ENCODE measurements at regions not wholly inside any gene's neighbourhood (a gene's known extent, or its start where the extent isn't known, plus 50 kb on each side); places are given as distances from the start of the nearest gene placed in this dataset.

DNA sequence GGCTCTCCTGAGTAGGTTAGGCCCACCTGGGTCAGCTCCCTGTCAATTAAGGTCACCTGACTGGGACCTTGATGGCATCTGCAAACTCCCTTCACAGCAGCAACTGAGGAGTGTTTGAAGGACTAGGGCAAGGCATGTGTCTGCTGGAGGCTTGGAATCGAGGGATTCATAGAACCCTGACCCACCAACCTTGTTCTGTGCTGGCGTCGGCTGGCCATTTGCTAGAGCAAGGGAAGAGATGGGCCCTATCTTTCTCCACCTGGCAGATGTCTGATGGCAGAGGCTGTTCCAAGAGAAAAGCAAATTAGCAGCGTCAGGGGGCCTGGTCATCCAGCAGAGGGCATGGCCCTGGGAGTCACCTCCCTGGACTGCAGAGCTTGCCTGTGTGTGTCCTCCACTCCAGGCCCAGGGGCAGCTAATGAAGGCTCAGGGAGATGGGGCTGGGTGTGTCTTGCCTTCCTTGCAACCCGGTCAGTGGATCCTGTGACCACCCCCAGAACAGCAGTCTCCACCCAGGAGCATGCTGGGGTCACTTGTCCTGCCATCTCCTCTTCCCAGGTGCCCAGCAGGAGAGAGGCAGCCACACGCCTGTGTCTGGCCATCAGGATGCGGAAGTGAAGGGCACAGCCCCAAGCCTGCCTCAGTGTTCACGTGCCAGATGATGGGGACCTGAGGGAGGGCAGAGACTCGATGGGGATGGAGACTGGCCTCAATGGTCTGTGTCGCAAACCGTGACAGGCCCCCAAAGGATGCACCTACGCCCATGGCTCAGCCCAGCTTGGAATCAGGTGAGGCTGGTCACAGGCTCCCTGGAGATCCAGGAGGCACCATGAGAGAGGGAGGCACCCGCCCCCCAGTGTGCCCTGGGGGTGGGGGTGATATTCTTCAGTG, 53.9 kb downstream of the BARX1 start:
- no peak for DNase-seq (ENCODE audit: low read depth)

DNA sequence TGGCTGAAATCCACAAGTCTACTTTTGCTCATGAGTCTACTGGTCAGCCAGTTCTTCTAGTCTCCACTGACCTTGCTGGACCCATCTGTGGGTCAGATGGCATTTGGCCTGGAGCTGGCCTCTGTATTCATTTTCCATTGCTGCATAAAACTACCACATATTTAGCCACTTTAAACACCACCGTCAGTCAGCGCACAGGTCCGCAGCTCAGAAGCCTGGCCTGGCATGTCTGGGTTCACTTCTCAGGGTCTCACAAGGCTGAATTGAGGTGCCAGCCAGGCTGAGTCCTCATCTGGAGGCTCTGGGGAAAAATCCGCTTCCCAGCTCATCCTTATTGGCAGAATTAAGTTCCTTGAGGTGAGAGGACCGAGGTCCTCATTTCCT, 54.7 kb downstream of the BARX1 start:
- no peak for DNase-seq (ENCODE audit: low read depth)

DNA sequence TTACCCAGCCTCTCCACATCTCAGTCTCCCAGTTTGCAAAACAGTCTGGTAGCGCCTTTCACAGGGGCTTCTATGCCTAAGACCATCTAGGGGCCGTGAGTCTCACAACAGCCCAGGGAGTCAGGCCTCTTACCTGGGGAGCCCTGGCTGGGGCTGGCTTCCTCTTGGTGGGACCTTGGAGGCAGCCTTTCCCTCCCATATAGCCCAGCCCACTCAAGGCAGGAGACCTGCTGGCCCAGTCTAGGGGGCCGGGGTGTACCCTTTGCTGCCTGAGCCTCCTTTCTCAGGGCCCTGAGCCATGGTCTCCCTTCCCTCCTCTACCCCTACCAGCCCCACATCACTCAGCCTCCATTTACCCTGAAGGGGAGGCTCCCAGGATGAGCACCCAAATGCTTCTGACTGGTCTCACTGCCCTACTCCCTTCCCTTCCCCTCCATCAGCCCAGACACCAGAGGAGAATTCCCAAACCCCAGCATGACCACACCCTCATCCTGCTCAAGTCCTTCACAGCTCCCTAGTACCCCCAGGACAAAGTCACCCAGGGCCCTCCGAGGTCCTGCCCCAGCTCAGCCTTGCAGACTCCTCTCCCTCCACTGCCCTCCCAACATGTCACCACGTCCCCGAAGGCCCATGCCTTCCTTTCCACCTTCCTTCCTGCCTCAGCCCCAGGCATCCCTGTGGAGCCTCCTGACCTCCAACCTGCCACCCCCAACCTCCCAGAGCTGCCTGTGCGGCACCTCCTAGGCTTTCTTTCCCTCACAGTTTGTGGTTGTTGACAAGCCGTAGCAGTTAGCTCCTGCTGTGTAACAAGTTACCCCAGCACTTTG, 55.3 kb downstream of the BARX1 start:
- DNase-seq (ENCODE audit: low read depth): no peak

DNA sequence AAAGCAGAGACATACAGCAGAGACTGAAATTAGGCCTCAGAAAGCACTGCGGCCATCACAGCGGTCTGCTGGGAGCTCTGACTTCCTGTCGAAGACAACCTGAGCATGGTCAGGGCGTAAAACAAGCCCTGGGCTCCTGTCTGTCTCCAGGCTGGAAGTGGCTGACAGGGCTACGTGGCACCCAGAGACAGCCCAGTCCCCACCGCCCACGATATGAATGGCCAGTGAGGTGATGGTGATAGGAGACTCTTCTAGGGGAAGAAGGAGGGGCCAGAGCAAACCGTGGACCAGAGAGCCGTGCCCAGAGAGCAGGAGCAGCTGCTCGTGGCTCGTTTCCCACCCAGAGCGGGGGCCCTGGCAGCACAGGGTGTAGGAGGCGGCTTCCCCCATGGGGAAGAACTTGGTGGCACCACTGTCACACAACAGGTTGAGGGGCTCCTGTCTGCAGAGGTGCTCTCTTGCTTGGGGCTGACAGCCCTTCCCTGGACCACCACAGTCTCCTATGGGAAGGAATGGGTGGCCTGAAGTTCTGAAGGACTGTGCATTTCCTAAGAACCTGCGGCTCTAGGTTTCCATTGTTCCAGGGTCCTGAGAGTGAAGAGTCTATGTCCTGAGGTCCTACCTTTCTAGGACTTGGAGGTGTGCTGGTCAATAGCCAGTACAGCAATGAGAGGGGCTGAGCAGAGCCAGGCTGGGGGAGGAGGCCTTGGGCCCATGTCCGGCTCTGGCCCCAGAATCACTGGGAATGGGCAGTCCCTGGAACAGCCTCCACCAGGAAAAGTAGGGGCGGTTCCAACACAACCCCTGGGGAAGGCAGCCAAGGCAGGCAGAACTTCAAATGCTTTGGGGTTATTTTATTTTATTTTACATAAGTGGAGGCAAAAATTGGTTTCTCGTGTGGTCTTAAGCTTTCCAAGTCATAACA, 56.4 kb downstream of the BARX1 start:
- DNase-seq (ENCODE audit: low read depth): no peak

DNA sequence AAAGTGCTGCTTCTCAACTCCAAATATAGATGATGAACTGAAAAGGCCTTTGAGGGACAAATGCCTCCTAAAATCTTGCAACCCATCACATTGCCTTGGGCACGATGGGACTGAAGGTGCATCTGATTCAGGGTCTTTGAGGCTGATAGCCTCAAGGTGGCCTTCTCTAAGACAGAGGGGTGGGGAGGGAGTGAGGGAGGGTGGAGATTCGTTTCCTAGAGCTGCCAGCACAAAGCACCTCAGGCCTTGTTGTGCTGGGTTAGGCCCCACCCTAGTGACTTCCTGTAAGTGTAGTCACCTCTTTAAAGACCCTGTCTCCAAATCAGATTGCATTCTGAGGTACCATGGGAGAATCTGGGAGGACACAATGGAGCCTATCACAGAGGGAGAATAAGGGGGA, 57.1 kb downstream of the BARX1 start:
- no peak for DNase-seq (ENCODE audit: low read depth)

DNA sequence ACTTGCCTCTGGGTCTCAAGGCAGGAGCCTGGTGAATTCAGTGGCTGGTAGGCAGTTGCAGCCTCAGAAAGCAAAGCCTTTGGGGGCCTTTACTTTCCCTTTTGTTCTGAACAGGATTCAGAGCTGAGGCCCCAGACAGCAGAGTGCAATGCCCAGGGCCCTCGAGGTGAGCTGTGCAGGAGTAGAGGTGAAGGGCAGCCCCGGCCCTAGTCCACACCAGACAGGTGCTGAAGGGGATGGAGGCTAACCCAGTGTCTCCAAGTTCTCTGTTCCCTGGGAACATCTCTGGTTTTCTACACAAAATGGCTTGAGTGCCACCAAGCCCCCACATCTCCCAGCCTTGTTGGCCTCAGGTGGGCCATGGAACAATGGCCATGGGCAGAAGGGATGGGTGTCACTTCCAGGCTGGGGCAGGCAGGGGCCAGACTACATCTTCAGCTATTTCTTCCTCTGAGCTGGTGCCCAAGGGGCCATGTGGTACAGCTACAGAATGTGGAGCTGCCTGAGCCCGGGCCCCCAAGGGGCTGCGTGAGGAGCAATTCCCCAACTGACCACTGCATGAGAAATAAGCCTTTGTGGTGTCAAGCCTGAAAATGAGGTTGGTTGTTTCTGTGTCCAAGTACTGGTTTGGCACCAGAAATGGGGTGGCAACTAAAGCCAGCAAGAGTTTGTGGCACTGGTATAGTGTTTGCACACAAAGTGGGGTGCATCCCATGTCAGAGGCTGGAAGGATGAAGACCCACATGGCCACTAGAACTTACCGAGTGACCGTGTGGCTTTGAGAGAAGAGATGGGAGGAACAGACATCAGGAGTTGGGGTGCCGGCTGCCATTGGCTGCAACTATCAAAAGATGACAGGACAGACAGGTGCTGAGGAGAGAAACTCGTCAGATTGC, 57.8 kb downstream of the BARX1 start:
- DNase-seq (ENCODE audit: low read depth): no peak

DNA sequence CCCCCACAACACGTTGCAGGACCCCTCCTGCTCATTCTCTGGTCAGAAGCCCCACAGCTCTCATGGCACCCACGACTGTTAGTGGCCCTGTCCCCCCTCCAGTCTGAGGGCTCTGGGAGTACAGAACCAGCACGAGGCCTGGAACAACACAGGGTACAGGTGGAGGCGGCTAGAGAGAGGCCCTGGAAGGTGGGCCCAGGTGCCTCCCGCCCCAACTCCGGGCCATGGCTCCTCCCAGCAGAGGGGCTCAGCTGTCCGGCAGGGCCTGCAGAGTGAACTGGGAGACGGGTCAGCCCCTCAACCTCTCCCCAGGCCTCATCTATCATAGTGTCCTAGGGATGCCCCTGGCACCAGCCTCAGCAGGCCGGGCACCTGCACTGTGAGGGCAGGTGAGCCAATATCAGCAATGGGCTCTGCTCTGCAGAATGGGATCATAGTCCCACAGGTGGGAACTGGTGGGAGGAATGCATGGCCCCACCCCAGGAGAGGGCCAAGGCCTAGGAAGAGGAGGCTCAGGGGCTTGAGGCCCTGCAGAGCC, 58.6 kb downstream of the BARX1 start:
- no peak for DNase-seq (ENCODE audit: low read depth)

DNA sequence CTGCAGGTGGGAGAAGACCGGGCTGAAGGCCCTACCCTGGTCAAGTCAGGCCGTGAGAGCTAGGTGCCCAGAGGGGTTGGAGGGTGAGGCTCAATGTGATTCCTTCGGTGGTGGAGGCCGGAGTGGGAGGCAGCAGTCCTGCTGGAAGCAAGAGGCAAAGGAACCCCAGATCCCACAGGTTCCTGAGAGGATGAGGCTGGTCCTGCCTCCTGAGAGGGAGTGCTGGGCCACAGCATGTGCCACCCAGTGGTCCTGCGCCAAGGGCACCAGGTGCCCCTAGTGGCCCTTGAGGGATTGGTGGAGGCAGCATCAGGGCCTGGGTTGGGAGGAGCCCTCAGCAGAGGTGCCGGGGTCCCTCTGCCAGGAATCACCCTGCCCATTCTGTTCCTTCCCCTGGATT, 59.1 kb downstream of the BARX1 start:
- no peak for DNase-seq (ENCODE audit: low read depth)

DNA sequence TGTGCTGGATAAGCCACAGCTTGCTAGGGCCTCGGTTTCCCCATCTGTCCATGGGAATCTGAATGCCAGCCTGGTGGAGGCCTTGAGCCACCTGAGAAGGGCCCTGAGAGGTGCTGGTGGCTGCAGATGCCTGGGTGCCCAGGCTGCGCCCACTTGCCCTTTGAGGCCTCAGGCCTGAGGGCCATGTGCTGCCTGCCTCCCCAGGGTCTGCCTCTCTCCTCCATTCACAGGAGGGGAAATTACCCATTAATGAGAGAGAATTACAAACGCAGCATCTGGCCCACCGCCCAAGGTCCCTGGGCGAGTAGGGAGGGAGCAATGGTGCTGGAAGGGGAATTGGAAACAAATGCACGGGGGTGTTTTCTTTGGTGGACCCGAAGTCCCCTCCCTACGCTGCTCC, 59.6 kb downstream of the BARX1 start:
- no peak for DNase-seq (ENCODE audit: low read depth)

DNA sequence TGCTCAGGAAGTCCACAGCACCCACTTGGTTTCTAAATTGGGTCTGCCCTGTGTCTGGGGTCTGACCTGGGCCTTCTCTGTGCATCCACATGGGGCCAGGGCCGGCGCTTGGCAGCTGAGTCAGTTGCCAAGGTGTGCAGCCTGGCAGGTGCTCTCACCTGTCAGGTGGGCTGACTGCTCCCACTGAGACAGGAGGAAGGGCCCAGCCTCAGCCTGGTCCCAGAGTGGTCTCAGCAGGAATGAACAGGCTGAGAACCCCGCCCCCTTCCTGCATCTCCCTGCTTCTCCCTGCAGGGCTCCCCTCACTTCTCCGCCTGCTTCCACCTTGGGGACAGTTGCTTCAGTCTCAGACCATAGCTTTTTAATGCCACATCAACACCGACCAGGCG, 60.5 kb downstream of the BARX1 start:
- DNase-seq (ENCODE audit: low read depth): no peak

DNA sequence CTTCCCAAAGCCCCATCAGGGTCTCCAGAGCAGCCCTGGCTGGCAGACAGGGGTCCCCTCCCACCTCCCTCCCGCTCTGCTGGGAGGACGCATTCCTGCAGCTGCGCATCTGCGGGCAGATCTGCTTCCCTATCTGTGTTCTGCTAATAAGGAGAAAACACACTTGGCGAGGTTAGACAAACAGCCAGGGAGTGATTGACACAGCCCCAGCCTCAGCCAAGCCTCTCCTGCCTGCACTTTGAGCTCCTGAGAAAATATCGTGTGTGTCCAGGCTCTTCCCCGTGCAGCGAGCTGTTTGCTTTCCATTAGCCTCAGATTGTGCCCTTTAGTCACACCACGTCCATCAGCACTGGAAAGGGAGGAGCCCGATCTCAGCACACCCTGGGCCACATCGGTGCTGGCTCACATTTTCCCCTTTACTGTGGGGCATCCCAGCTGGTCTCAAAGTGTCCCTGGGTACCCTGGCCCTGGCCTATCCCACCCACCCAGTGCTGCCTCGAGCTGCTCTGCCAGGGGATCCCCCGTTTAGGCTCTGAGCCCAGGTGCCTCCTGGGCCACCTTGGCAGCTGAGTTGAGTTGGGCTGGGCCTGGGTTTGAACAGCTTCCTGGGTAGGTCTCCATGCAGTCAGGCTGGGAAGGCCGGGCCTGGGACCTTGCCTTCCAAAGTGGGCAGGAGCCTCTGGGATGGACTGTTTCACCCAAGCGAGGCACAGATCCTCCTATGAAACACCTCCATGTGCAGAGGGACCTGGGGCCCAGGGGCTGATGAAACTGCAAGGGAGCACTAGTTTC, 61.1 kb downstream of the BARX1 start:
- DNase-seq (ENCODE audit: low read depth): no peak

DNA sequence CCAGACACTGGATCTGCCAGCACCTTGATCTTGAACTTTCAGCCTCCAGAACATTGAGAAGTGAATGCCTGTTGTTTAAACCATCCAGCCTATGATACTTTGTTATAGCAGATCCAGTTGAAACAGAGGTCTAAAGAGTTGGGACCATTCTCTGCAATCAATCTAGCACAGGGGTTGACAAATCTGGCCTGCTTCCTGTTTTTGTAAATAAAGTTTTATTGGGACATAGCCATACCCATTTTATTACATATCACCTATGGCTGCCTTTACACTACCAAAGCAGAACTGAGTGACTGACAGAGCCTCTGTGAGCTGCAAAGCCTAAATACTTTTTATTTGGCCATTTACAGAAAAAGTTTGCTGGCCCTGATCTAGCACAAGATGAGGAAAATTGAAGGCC, 62.0 kb downstream of the BARX1 start:
- DNase-seq (ENCODE audit: low read depth): no peak

DNA sequence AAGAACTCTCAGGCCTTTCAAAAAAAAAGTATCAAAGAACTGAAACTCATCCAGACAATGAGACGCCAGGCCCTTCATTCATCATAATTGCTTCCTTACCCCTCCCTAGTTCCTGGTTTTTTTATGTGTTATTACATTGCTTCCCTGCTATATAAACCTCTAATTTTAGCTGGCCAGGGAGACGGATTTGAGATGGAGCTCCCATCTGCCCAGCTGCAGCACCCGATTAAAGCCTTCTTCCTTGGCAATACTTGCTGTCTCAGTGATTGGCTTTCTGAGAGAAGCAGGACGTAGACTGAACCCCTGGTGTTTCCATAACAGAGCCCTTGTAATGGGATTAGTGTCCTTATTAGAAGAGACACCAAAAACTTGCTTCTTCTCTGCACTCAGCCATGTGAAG, 62.4 kb downstream of the BARX1 start:
- no peak for DNase-seq (ENCODE audit: low read depth)

DNA sequence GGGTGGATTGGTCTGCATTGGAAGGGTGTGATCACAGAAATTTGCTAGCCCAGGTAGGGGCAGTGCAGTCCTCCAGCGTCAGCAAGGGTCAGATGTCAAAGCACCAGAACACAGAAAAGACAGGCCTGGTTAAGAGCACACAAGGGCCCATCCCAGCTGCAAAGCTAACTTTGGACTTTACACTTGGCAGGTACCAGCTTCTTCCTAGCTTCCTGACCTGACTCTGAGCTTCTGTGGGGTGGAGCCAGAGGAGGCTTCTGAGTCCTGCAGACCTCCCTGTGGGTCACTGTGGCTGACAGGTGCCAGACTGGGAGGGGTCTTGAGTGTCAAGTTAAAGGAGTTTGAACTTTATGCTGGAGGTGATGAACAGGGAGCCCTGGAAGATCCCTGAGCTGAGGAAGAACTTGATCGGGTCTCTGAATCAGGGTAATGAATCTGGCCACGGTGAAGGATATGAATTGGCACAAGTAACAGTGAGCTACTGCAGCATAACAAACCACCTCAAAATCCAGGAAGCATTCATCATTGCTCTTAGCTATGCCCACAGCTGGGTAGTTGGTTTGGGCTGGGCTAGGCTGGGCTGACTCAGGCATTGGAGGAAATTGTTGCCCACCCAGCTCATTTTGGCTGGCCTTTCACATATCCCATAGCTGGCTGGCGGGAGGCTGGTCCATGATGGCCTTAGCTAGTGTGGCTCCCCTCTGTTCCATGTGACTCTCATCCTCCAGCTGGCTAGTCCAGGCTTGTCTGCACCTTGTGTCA, 63.4 kb downstream of the BARX1 start:
- DNase-seq (ENCODE audit: low read depth): no peak

DNA sequence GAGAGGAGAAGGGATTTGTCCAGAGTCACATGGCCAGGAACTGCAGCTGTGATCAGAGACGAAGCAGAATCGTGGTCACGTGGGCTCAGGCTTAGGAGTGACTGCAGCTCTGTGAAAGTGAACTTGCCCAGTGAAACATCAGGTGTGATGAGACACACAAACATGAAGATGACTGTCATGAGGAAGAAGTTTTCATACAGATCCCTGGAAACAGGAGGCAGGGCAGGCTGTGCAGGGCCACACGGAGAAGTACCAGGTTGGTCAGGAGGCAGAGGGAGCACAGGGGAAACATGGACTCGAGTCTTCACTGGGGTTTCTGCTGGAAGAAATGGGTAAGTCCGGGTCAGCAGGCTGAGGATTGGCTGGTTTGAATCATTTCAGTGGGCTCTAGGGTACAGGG, 64.1 kb downstream of the BARX1 start:
- no peak for DNase-seq (ENCODE audit: low read depth)

DNA sequence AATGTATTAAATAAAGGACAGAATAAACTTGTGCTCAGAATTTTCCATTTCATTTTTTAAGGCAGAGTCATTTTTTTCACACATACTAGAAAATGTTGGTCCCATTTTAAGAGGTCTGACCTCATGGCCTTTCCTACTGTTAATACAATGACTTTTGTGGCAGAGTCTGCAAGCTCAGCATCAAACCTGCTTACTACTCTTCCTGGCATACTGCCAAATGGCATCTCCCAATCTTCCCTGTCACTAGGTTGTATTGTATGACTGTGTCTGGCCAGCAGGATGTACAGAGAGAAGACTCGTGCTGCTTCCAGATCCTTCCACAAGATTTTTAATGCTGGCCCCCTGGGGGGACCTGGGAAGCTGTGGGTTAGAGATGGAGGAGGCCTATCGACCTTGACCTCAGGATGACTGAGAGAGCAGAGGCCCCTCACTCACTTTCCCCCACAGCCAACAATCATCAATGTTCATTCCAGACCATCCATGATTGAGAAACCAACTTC, 64.7 kb downstream of the BARX1 start:
- no peak for DNase-seq (ENCODE audit: low read depth)

DNA sequence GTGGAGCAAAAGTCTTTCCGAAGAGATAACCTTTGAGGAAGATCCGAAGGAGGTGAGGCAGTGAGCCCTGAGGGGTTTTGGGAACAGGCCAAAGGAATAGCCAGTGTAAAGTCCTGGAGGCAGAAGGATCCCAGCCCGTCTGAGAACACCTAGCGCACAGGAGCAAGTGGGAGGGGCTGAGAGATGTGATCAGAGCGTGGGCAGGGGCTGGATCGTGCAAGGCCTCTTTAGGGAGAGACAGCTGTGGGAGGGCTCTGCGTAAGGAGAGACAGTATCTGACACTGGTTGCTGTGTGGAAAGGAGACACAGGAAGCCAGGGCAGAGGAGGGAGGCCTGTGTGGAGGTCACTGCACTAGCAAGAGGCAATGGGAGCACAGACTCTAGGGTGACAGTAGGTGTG, 68.2 kb downstream of the BARX1 start:
- no peak for DNase-seq (ENCODE audit: low read depth)

DNA sequence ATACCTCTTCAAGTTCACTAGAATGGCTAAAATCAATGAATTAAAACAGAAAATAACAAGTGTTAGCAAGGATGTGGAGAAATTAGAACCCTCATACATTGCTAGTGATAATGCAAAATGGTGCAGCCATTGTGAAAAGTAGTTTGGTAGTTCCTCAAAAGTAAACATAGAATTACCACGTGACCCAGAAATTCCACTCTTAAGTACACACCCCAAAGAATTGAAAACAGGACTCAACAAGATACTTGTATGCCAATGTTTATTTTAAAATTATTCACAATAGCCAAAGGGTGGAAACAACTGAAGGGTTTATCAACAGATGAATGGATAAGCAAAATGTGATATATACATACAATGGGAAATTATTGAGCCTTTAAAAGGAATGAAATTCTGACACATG, 70.3 kb downstream of the BARX1 start:
- DNase-seq (ENCODE audit: low read depth): no peak
